HK-2 (cell line): ENCODE measurements at regions not wholly inside any gene's neighbourhood (a gene's known extent, or its start where the extent isn't known, plus 50 kb on each side); places are given as distances from the start of the nearest gene placed in this dataset.

Experiments
- DNase-seq: peaks from one replicate; pipeline ENCODE4 v3.0.0-alpha.2; 2018; ENCODE audit not compliant: unreplicated experiment

GRCh38 chr22:47564651-47565434, 802.4 kb downstream of the TBC1D22A start:
- no peak for DNase-seq

- DNase-seq = no peak
Observed at GRCh38 chr22:47564158-47564450, 801.7 kb downstream of the TBC1D22A start.

- DNase-seq = no peak
Observed at GRCh38 chr22:47563406-47564157, 801.1 kb downstream of the TBC1D22A start.

GRCh38 chr22:47561766-47562165, 799.3 kb downstream of the TBC1D22A start:
- no peak for DNase-seq

- no peak for DNase-seq
Observed at GRCh38 chr22:47561115-47561675, 798.7 kb downstream of the TBC1D22A start.

GRCh38 chr22:47558828-47559700, 796.6 kb downstream of the TBC1D22A start:
- no peak for DNase-seq

GRCh38 chr22:47556473-47556872, 794.0 kb downstream of the TBC1D22A start:
- no peak for DNase-seq

- no peak for DNase-seq
Observed at GRCh38 chr22:47553436-47553835, 791.0 kb downstream of the TBC1D22A start.

GRCh38 chr22:47552541-47553205, 790.2 kb downstream of the TBC1D22A start:
- DNase-seq = no peak

GRCh38 chr22:47552024-47552423, 789.6 kb downstream of the TBC1D22A start:
- DNase-seq = no peak

GRCh38 chr22:47551431-47551775, 789.0 kb downstream of the TBC1D22A start:
- no peak for DNase-seq

- DNase-seq = no peak
Observed at GRCh38 chr22:47550524-47551430, 788.3 kb downstream of the TBC1D22A start.

- DNase-seq = no peak
Observed at GRCh38 chr22:47549741-47550340, 787.4 kb downstream of the TBC1D22A start.

- no peak for DNase-seq
Observed at GRCh38 chr22:47548953-47549740, 786.7 kb downstream of the TBC1D22A start.

- no peak for DNase-seq
Observed at GRCh38 chr22:47547881-47548650, 785.6 kb downstream of the TBC1D22A start.

- DNase-seq = no peak
Observed at GRCh38 chr22:47547239-47547661, 784.8 kb downstream of the TBC1D22A start.

GRCh38 chr22:47544696-47545095, 782.2 kb downstream of the TBC1D22A start:
- DNase-seq = no peak

GRCh38 chr22:47543447-47543846, 781.0 kb downstream of the TBC1D22A start:
- DNase-seq = no peak

- no peak for DNase-seq
Observed at GRCh38 chr22:47540011-47540410, 777.6 kb downstream of the TBC1D22A start.
